ENCODE measurements at regions not wholly inside any gene's neighbourhood (a gene's known extent, or its start where the extent isn't known, plus 50 kb on each side); places are given as distances from the start of the nearest gene placed in this dataset.

DNA sequence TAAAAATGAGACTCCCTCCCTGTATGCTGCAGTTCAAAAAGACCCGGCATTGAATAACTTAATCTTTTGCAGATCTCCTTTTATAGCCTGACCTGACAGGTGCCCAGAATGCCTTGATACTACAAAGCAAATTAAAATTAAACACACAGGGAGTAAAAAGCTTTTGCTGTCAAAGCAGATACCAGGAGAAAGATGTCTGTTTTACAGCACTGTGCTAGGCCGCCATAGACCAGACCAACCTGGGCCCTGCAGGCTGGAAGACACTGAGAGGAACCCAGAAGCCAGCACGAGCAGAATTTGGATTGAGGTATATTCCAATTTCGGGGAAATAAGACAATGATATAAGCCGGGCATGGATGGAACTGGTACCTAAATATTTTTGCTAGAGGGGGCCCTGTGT is 602.8 kb upstream of the SOX11 start:
- H3K4me3 Mint-ChIP-seq: no peak overlapping the region
- H3K27me3 Mint-ChIP-seq: no peaks in the 10 kb centered on the region
- H3K27ac Mint-ChIP-seq: no peak overlapping the region
- no peaks in the 10 kb centered on the region for H3K36me3 Mint-ChIP-seq (ENCODE audit: low read depth)
- no peak for DNase-seq
- ATAC-seq: no peak
- H3K4me1 Mint-ChIP-seq: no peaks in the 10 kb centered on the region
- H3K9me3 ChIP-seq (ENCODE audit: control insufficient read depth, low read length, poor library complexity, severe bottlenecking): no peaks in the 10 kb centered on the region

- Mint-ChIP-seq H3K27ac (no peak overlapping the region), H3K4me3 (no peak overlapping the region), H3K4me1 (no peaks in the 10 kb centered on the region), H3K27me3 (no peaks in the 10 kb centered on the region), H3K36me3 (ENCODE audit: low read depth) (no peaks in the 10 kb centered on the region)
- ATAC-seq (no peak), DNase-seq (no peak)
- no peaks in the 10 kb centered on the region for H3K9me3 ChIP-seq (ENCODE audit: control insufficient read depth, low read length, poor library complexity, severe bottlenecking)
Measured at GRCh38 chr2:5093056-5093455, 599.1 kb upstream of the SOX11 start.

DNA sequence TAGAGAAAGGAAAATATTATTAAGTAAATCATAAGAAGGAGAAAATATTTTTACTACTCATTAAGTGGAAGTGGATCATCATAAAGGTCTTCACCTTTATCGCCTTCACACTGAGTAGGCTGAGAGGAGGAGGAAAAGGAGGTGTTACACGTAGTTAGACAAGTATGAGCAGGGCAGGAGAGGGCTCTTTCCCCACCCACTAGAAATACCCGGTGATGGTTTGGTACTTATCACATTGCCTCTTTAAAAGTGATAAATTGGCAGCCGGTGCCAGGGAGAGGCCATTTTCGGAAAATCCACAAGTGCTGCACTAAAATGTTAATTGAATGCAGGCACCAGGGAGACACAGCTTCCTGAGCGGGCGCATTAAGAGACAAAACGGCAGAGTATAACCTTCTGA is 598.7 kb upstream of the SOX11 start:
- no peak for ATAC-seq
- Mint-ChIP-seq H3K36me3 (ENCODE audit: low read depth) (no peaks in the 10 kb centered on the region), H3K27me3 (no peaks in the 10 kb centered on the region), H3K27ac (no peak overlapping the region), H3K4me3 (no peak overlapping the region), H3K4me1 (no peaks in the 10 kb centered on the region)
- no peaks in the 10 kb centered on the region for H3K9me3 ChIP-seq (ENCODE audit: control insufficient read depth, low read length, poor library complexity, severe bottlenecking)
- DNase-seq: no peak

GRCh38 chr2:5094192-5094591 is 598.0 kb upstream of the SOX11 start:
- Mint-ChIP-seq H3K4me1 (no peaks in the 10 kb centered on the region), H3K4me3 (no peak overlapping the region), H3K27ac (no peak overlapping the region), H3K27me3 (no peaks in the 10 kb centered on the region), H3K36me3 (ENCODE audit: low read depth) (no peaks in the 10 kb centered on the region)
- H3K9me3 ChIP-seq (ENCODE audit: control insufficient read depth, low read length, poor library complexity, severe bottlenecking): no peaks in the 10 kb centered on the region
- DNase-seq: no peak
- ATAC-seq: no peak

- DNase-seq: no peak
- ATAC-seq: no peak
- no peaks in the 10 kb centered on the region for H3K9me3 ChIP-seq (ENCODE audit: control insufficient read depth, low read length, poor library complexity, severe bottlenecking)
- Mint-ChIP-seq H3K27ac (no peak overlapping the region), H3K27me3 (no peaks in the 10 kb centered on the region), H3K4me1 (no peaks in the 10 kb centered on the region), H3K36me3 (ENCODE audit: low read depth) (no peaks in the 10 kb centered on the region), H3K4me3 (no peak overlapping the region)
Measured at GRCh38 chr2:5098286-5098685, 593.9 kb upstream of the SOX11 start.

- ATAC-seq: no peak
- no peak for DNase-seq
- no peaks in the 10 kb centered on the region for H3K27me3 Mint-ChIP-seq
- H3K27ac Mint-ChIP-seq: no peak overlapping the region
- no peaks in the 10 kb centered on the region for H3K4me1 Mint-ChIP-seq
- H3K4me3 Mint-ChIP-seq: no peak overlapping the region
- H3K36me3 Mint-ChIP-seq (ENCODE audit: low read depth): no peaks in the 10 kb centered on the region
- peaks cover 3% of the 10 kb centered on the region for H3K9me3 ChIP-seq (ENCODE audit: control insufficient read depth, low read length, poor library complexity, severe bottlenecking)
Measured at GRCh38 chr2:5102823-5103222, 589.4 kb upstream of the SOX11 start.

GRCh38 chr2:5111581-5111980 is 580.6 kb upstream of the SOX11 start:
- DNase-seq (no peak), ATAC-seq (no peak)
- no peak overlapping the region for H3K27ac Mint-ChIP-seq
- H3K9me3 ChIP-seq (ENCODE audit: control insufficient read depth, low read length, poor library complexity, severe bottlenecking): peaks cover 6% of the 10 kb centered on the region
- H3K4me1 Mint-ChIP-seq: no peaks in the 10 kb centered on the region
- no peak overlapping the region for H3K4me3 Mint-ChIP-seq
- no peaks in the 10 kb centered on the region for H3K27me3 Mint-ChIP-seq
- H3K36me3 Mint-ChIP-seq (ENCODE audit: low read depth): no peaks in the 10 kb centered on the region

DNA sequence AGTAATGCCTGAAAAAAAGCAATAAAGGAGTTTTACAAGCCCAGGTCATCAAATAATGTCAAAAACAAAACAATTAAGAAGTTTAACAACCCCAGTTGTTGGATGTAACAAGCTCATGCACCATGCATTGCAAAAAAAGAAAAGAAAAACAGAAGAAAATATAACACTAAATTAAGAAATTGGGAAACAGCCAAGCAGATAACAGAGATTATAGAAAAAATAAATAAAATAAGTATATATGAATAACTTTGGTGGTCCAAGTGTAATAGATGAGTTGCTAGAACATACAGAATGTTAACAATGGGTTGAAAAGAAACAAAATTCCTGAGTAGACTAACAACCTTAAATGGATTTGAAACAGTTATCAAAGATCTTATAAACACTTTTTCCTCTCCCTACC is 573.1 kb upstream of the SOX11 start:
- DNase-seq (no peak), ATAC-seq (no peak)
- no peaks in the 10 kb centered on the region for H3K9me3 ChIP-seq (ENCODE audit: control insufficient read depth, low read length, poor library complexity, severe bottlenecking)
- no peaks in the 10 kb centered on the region for H3K27me3 Mint-ChIP-seq
- no peak overlapping the region for H3K27ac Mint-ChIP-seq
- H3K4me1 Mint-ChIP-seq: no peaks in the 10 kb centered on the region
- H3K36me3 Mint-ChIP-seq (ENCODE audit: low read depth): no peaks in the 10 kb centered on the region
- no peak overlapping the region for H3K4me3 Mint-ChIP-seq

- no peak overlapping the region for H3K4me3 Mint-ChIP-seq
Measured at GRCh38 chr2:5121121-5121520, 571.1 kb upstream of the SOX11 start.

DNA sequence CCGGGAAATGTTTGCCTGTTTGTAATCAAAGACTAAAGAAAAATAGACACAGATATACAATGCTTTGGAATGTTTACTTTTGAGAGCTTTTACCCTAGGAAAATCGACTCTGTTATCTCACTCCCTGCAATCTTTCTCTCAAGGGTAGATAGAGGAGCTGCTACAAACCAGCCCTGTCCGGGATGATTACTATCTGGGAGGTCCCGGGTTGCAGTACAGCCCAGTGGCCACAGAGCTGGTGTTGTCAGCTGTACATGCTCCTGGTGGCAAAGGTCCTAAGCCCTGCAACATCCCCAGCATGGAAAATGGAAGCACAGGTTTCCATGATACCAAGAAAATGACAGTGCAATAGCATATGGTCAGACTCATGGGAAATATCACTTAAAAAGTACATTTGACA is 570.5 kb upstream of the SOX11 start:
- Mint-ChIP-seq H3K36me3 (ENCODE audit: low read depth) (no peaks in the 10 kb centered on the region), H3K27ac (no peak overlapping the region), H3K4me3 (no peak overlapping the region), H3K27me3 (no peaks in the 10 kb centered on the region), H3K4me1 (no peaks in the 10 kb centered on the region)
- DNase-seq: no peak
- no peaks in the 10 kb centered on the region for H3K9me3 ChIP-seq (ENCODE audit: control insufficient read depth, low read length, poor library complexity, severe bottlenecking)
- ATAC-seq: no peak

More at GRCh38 chr2:5121121-5121520, 571.1 kb upstream of the SOX11 start:
- H3K9me3 ChIP-seq (ENCODE audit: control insufficient read depth, low read length, poor library complexity, severe bottlenecking): no peaks in the 10 kb centered on the region
- no peak for DNase-seq
- ATAC-seq: no peak
- Mint-ChIP-seq H3K4me1 (no peaks in the 10 kb centered on the region), H3K36me3 (ENCODE audit: low read depth) (no peaks in the 10 kb centered on the region), H3K27ac (no peak overlapping the region), H3K27me3 (no peaks in the 10 kb centered on the region)

GRCh38 chr2:5123582-5124196 is 568.5 kb upstream of the SOX11 start:
- Mint-ChIP-seq H3K27me3 (no peaks in the 10 kb centered on the region), H3K4me3 (no peak overlapping the region)

GRCh38 chr2:5125017-5125730 is 567.0 kb upstream of the SOX11 start:
- H3K4me1 Mint-ChIP-seq: no peaks in the 10 kb centered on the region
- no peaks in the 10 kb centered on the region for H3K36me3 Mint-ChIP-seq (ENCODE audit: low read depth)
- H3K9me3 ChIP-seq (ENCODE audit: control insufficient read depth, low read length, poor library complexity, severe bottlenecking): no peaks in the 10 kb centered on the region
- DNase-seq: no peak
- ATAC-seq: no peak
- H3K27ac Mint-ChIP-seq: no peak overlapping the region
- no peaks in the 10 kb centered on the region for H3K27me3 Mint-ChIP-seq
- H3K4me3 Mint-ChIP-seq: no peak overlapping the region

More at GRCh38 chr2:5123582-5124196, 568.5 kb upstream of the SOX11 start:
- no peaks in the 10 kb centered on the region for H3K36me3 Mint-ChIP-seq (ENCODE audit: low read depth)
- ATAC-seq: no peak
- no peaks in the 10 kb centered on the region for H3K9me3 ChIP-seq (ENCODE audit: control insufficient read depth, low read length, poor library complexity, severe bottlenecking)
- DNase-seq: no peak
- no peak overlapping the region for H3K27ac Mint-ChIP-seq
- no peaks in the 10 kb centered on the region for H3K4me1 Mint-ChIP-seq

GRCh38 chr2:5132281-5132680 is 559.9 kb upstream of the SOX11 start:
- H3K9me3 ChIP-seq (ENCODE audit: control insufficient read depth, low read length, poor library complexity, severe bottlenecking): no peaks in the 10 kb centered on the region
- Mint-ChIP-seq H3K27ac (no peak overlapping the region), H3K27me3 (no peaks in the 10 kb centered on the region), H3K4me3 (no peak overlapping the region), H3K36me3 (ENCODE audit: low read depth) (no peaks in the 10 kb centered on the region), H3K4me1 (no peaks in the 10 kb centered on the region)
- no peak for ATAC-seq
- DNase-seq: no peak

- Mint-ChIP-seq H3K4me1 (no peaks in the 10 kb centered on the region), H3K4me3 (no peak overlapping the region), H3K27ac (no peak overlapping the region), H3K27me3 (no peaks in the 10 kb centered on the region), H3K36me3 (ENCODE audit: low read depth) (no peaks in the 10 kb centered on the region)
- ATAC-seq (no peak), DNase-seq (no peak)
- H3K9me3 ChIP-seq (ENCODE audit: control insufficient read depth, low read length, poor library complexity, severe bottlenecking): no peaks in the 10 kb centered on the region
Measured at GRCh38 chr2:5140347-5140746, 551.8 kb upstream of the SOX11 start.

All from T-helper 17 cell (primary cell).